ENCODE measurements at regions not wholly inside any gene's neighbourhood (a gene's known extent, or its start where the extent isn't known, plus 50 kb on each side); places are given as distances from the start of the nearest gene placed in this dataset.

GRCh38 chr6:168190646-168191443, 111.8 kb upstream of the FRMD1 start:
- TF ChIP-seq CTCF (IDR thresholded peaks at IDR 0.05), result no peak
- TF ChIP-seq ZFX (IDR thresholded peaks at IDR 0.05; ENCODE audit: borderline replicate concordance), result no peak
